Aorta (tissue), 5 donors: ENCODE measurements at regions not wholly inside any gene's neighbourhood (a gene's known extent, or its start where the extent isn't known, plus 50 kb on each side); places are given as distances from the start of the nearest gene placed in this dataset.

Source experiments
- ATAC-seq: fragments of 200-7000 bp; cut with Tn5 transposase; one replicate; pipeline ENCODE4 v1.9.1; 2022; ENCODE audit warnings: moderate library complexity; ENCODE audit not compliant: low FRiP score
- DNase-seq, 2 donors: peaks; one replicate each; pipeline ENCODE4 v3.0.0-alpha.2; 2020
- H3K27ac ChIP-seq, 2 donors: one replicate each; pipeline ENCODE4 v1.5.1; 2013; ENCODE audit warnings: low read length in 2 of 2, mild to moderate bottlenecking in 2 of 2, moderate library complexity in 2 of 2, control low read depth in 1 of 2, inconsistent platforms in 1 of 2, low read depth in 1 of 2
- H3K27me3 ChIP-seq, 2 donors: one replicate each; pipeline ENCODE4 v1.6.1; 2013; ENCODE audit warnings: control low read depth in 1 of 2, low read length in 1 of 2, mild to moderate bottlenecking in 1 of 2, moderate library complexity in 1 of 2; ENCODE audit not compliant: insufficient read depth in 2 of 2, control insufficient read depth in 1 of 2
- H3K36me3 ChIP-seq, 2 donors: one replicate each; pipeline ENCODE4 v1.6.1; 2013; ENCODE audit warnings: control low read depth in 1 of 2, low read length in 1 of 2, mild to moderate bottlenecking in 1 of 2; ENCODE audit not compliant: insufficient read depth in 2 of 2, control insufficient read depth in 1 of 2
- H3K4me1 ChIP-seq, 2 donors: one replicate each; pipeline ENCODE4 v1.6.1; 2013; ENCODE audit warnings: low read length in 2 of 2, control low read depth in 1 of 2, mild to moderate bottlenecking in 1 of 2, moderate library complexity in 1 of 2; ENCODE audit not compliant: insufficient read depth in 2 of 2, control insufficient read depth in 1 of 2
- H3K4me3 ChIP-seq, 2 donors: one replicate each; pipeline ENCODE4 v1.5.1; 2013; ENCODE audit warnings: low read length in 2 of 2, control low read depth in 1 of 2, mild to moderate bottlenecking in 1 of 2
- H3K9me3 ChIP-seq: one replicate; pipeline ENCODE4 v1.6.1; 2013; ENCODE audit warnings: mild to moderate bottlenecking, low read length; ENCODE audit not compliant: control insufficient read depth
- WGBS, 2 donors: extraction: QIAGEN DNeasy Blood & Tissue Kit; methylation state at CpG; one replicate each; pipeline ENCODE4 v1.1.7; 2013; 5-methylcytosine and 5-hydroxymethylcytosine counted together
- intact Hi-C, 2 donors: fragments of 100-400 bp; cut with DNase I; formaldehyde crosslinking; loops; one replicate each; pipeline versions ENCODE4 v1.14.2 to v1.15.0; 2022
- donor health status: healthy with polysubstance abuse.
- donor health status: Bipolar disorder and iron deficiency.
- donor health status: DM: no; HTN: no; CAD: no.
- donor health status: DM: no; HTN: no; CAD: no.
- donor health status: DM: yes; HTN: yes; CAD: no.

DNA sequence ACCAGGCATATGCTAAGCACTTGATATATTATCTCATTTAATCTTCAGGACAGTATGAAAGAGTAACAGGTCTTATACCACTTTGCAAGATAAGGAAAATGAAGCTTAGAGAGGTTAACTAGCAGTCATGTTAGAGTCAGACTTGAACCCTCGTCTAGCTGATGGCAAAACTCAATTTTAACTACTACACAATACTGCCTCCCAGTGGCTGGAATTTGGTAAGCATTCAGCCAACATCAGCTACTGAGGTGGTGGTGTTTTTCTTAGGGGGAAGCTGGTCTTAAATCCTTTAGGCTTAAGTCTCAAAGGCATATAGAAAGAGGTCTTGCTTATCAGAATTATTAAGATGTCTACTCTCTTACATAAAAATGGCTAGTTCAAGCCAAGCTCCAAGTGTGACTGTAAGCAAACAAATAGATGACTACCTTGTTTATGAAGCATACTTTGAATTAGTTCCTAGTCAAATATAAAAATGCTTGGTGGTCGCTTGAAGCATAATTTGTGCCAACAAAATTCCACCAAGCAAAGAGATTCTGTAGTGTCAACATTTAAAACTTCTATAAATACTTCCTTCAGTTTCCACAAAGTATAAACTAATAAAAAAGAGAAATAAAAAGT is 325.4 kb upstream of the FIGN start:
- Histone ChIP-seq H3K36me3 (no peaks in the 10 kb centered on the region), H3K4me3 (no peak overlapping the region), H3K27me3 (no peaks in the 10 kb centered on the region), H3K27ac (no peak overlapping the region), H3K9me3 (no peaks in the 10 kb centered on the region), H3K4me1 (peaks cover 0 to 2% of the 10 kb centered on the region in 2 donors)
- DNase-seq (no peak), ATAC-seq (peak; percentile 64)
- intact Hi-C loops = loop anchor here (5.0 to 10.0 kb wide), 3 partner anchors 324 to 716 kb away; partner anchors contain the start of gene FIGN (in 1 of the 2)
- WGBS, 2 donors = 8 to 17% methylated on average over 2 of the region's 2 CpGs

DNA sequence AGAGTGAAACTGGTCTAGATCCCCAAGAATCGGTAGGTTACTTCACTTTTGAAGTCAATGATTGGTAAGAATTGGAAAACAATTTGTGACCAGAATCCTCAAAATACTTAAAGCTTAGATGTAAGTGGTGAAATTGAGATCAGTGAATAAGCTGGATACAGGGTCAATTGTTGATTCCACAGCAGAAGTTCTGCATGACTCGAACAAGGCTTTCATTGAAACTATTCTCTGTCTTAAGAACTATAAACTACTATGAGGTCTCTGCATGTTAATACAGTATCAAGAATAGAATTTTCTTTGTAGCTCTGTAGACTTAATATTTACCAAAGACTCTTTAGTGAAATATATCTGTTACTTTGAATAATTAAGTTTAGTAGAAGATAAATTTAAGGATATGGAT is 324.2 kb upstream of the FIGN start:
- no peak overlapping the region for H3K27ac ChIP-seq

DNA sequence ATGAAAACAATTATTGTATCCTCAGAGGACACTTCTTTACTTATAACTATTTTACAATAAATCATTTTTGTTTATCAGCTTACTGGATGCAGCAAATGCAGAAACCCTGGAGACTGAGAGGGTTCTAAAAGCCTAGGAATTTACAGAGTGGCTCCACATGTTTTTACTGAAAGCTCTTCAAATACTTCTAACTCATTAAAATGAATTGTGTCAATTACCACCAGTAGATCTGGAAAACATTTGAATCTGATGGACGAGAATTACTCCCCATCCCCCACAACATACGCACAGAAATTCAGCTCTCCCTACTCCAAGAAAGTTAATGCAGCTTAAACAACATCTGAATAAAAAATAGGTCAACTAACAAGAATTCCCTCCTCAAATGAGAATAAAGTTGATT is 319.8 kb upstream of the FIGN start:
- intact Hi-C loops = no loop called here
- no peaks in the 10 kb centered on the region for H3K27me3 ChIP-seq
- WGBS, 2 donors = 33 to 45% methylated on average over 2 of the region's 2 CpGs
- ATAC-seq = no peak
- no peak overlapping the region for H3K27ac ChIP-seq
- no peaks in the 10 kb centered on the region for H3K36me3 ChIP-seq
- H3K4me3 ChIP-seq = no peak overlapping the region
- DNase-seq = no peak
- H3K4me1 ChIP-seq = no peaks in the 10 kb centered on the region
- no peaks in the 10 kb centered on the region for H3K9me3 ChIP-seq

More for the DNA sequence above, 324.2 kb upstream of the FIGN start:
- DNase-seq (no peak), ATAC-seq (no peak)
- Histone ChIP-seq H3K4me3 (no peak overlapping the region), H3K4me1 (no peaks in the 10 kb centered on the region), H3K9me3 (no peaks in the 10 kb centered on the region), H3K36me3 (no peaks in the 10 kb centered on the region), H3K27me3 (no peaks in the 10 kb centered on the region)
- intact Hi-C loops = loop anchor here (5.0 to 10.0 kb wide), 3 partner anchors 323 to 715 kb away; partner anchors contain the start of gene FIGN (in 1 of the 2)
- WGBS, 2 donors = 92 to 94% methylated on average over 2 of the region's 2 CpGs

DNA sequence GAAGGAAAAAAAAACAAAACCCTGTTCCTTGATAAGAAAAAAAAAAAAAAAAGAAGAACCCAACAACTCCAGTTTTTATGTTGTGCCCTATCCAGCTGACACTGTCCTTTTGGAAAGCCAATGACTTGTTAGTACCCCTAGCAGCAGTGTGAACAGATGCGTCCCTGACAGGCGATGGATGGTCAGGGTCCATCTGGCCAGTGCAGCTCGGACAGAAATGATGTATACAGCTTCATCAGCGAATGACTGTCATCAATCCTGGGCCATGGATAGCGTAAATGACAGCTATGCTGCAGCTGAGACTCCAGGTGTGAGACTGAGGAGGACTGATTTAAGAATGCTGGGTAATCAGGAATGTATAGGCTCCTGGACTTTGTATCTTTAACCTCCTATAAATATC is 318.8 kb upstream of the FIGN start:
- no peak for DNase-seq
- intact Hi-C loops = no loop called here
- ATAC-seq = no peak
- H3K36me3 ChIP-seq = no peaks in the 10 kb centered on the region
- 95% methylated on average over 5 of the region's 5 CpGs for WGBS, 2 donors
- H3K4me3 ChIP-seq = no peak overlapping the region
- H3K27ac ChIP-seq = no peak overlapping the region
- H3K4me1 ChIP-seq = no peaks in the 10 kb centered on the region
- no peaks in the 10 kb centered on the region for H3K27me3 ChIP-seq
- H3K9me3 ChIP-seq = no peaks in the 10 kb centered on the region

DNA sequence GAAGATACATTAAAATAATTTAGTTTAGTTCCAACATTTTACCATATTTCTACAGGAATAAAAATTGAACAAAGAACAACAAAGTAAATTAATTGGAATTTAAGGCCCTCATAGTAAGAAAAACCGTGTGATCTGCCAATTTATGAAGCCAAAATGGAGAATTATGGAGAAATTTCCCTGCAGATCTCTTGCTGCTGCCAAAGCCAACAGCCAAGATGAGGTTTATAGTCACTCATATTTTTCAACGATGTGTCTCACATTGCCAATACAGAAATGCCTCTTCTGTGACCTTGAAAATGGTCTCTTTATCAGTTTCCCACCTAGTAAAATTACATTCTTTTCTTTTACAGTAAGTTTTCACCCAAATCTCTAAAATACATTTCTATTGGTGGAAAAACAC is 317.2 kb upstream of the FIGN start:
- no peak for ATAC-seq
- H3K4me1 ChIP-seq = no peaks in the 10 kb centered on the region
- intact Hi-C loops = no loop called here

DNA sequence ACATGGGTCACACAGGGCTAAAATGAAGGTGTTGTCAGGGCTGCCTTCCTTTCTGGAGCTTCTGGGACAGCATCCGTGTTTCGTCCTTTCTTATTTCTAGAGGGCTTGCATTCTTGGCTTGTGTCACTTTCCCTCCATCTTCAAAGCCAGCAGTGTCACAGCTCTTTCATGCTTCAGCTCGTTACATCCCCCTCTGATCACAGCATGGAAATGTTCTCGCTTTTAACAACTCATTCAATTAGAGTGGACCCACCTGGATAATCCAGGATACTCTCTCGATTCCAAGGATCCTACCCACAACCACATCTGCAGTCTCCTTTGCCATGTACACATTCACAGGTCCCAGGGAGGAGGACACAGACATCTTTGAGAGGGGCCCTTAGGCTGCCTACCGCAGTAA is 316.2 kb upstream of the FIGN start:
- H3K4me1 ChIP-seq = no peaks in the 10 kb centered on the region
- H3K27me3 ChIP-seq = no peaks in the 10 kb centered on the region
- DNase-seq (no peak), ATAC-seq (no peak)
- no peak overlapping the region for H3K4me3 ChIP-seq
- H3K36me3 ChIP-seq = no peaks in the 10 kb centered on the region
- H3K27ac ChIP-seq = peak overlapping the region in 1 of 2 donors; percentile 17
- intact Hi-C loops = no loop called here
- WGBS, 2 donors = 67 to 71% methylated on average over 6 of the region's 6 CpGs
- H3K9me3 ChIP-seq = no peaks in the 10 kb centered on the region

More for the DNA sequence above, 317.2 kb upstream of the FIGN start:
- Histone ChIP-seq H3K27me3 (no peaks in the 10 kb centered on the region), H3K4me3 (no peak overlapping the region), H3K36me3 (no peaks in the 10 kb centered on the region), H3K27ac (no peak overlapping the region), H3K9me3 (no peaks in the 10 kb centered on the region)
- WGBS, 2 donors = 1 to 5% methylated on average over 2 of the region's 2 CpGs
- DNase-seq = no peak

DNA sequence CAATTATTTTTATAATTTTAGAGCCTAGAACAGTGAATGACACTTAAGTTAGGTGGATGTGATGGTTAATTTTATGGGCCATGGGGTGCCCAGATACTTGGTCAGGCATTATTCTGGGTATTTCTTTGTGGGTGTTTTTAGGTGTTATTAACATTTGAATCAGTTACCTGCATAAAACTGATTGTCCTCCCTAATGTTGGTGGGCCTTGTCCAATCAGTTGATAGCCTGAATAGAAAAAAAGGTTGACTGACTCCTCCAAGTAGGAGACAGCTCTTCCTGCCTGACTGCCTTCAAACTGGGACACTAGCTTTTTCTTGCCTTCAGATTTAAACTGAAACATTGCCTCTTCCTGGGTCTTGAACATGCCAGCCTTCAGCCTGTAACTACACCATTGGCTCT is 312.9 kb upstream of the FIGN start:
- H3K4me1 ChIP-seq = no peaks in the 10 kb centered on the region
- H3K4me3 ChIP-seq = no peak overlapping the region
- DNase-seq (no peak), ATAC-seq (no peak)
- H3K27me3 ChIP-seq = no peaks in the 10 kb centered on the region
- intact Hi-C loops = no loop called here
- no peaks in the 10 kb centered on the region for H3K9me3 ChIP-seq
- no peak overlapping the region for H3K27ac ChIP-seq
- H3K36me3 ChIP-seq = no peaks in the 10 kb centered on the region

DNA sequence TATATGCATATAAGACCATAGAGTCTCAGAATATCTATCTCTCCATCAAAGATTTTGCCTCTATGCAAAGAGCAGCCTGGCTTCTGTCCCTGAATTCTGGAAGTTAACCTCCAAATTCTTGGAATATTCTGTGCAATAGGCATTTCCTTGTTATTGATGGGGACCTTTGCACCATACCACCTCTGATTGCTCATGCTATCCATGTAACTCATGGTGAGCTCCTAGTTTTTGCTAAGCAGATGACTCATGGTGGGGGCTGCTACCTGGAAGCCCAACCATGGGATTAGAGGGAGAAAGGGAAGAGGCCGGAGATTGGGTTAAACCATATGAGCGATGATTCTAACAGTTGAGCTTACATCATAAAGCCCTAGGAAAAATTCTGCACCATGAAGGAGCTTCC is 310.2 kb upstream of the FIGN start:
- no peak overlapping the region for H3K4me3 ChIP-seq
- no peak for ATAC-seq
- H3K27ac ChIP-seq = no peak overlapping the region
- H3K27me3 ChIP-seq = no peaks in the 10 kb centered on the region
- intact Hi-C loops = no loop called here
- no peak for DNase-seq
- 72 to 97% methylated on average over 2 of the region's 2 CpGs for WGBS, 2 donors
- H3K4me1 ChIP-seq = no peaks in the 10 kb centered on the region
- H3K9me3 ChIP-seq = no peaks in the 10 kb centered on the region
- no peaks in the 10 kb centered on the region for H3K36me3 ChIP-seq

DNA sequence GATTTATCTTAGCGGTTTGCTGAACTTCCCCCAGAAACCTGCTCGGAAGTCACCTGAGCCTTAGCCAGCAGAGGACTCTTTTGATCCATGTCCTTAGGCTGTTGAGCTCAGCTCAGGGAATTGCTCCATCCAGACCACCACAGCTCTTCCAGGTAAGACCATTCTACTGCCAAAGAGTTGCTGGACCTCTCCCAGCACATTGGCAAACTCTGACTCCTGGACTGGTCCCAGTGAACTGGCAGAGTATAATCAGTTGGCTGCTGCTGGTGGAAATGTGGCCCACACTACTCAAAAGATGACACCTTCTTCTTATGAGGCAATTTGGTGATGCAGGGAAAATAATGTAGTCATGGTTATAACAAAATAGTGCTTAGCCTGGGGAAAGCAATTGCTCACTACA is 308.8 kb upstream of the FIGN start:
- Histone ChIP-seq H3K27me3 (no peaks in the 10 kb centered on the region), H3K27ac (no peak overlapping the region), H3K4me1 (peaks cover 0 to 2% of the 10 kb centered on the region in 2 donors), H3K4me3 (no peak overlapping the region), H3K9me3 (no peaks in the 10 kb centered on the region), H3K36me3 (no peaks in the 10 kb centered on the region)
- 9 to 19% methylated on average over 2 of the region's 2 CpGs for WGBS, 2 donors
- ATAC-seq = peak; percentile 66
- intact Hi-C loops = no loop called here
- DNase-seq = peak in 1 of 2 donors; percentile 66
